Germinal center (tissue), 1 donor: ENCODE measurements at regions not wholly inside any gene's neighbourhood (a gene's known extent, or its start where the extent isn't known, plus 50 kb on each side); places are given as distances from the start of the nearest gene placed in this dataset.

Experiments used
- DNase-seq: peaks from one replicate; pipeline ENCODE4 v3.0.0; 2012; ENCODE audit warnings: mixed read lengths, low spot score

GRCh38 chr14:84671776-84672175 is 858.2 kb upstream of the FLRT2 start:
- DNase-seq = no peak

DNA sequence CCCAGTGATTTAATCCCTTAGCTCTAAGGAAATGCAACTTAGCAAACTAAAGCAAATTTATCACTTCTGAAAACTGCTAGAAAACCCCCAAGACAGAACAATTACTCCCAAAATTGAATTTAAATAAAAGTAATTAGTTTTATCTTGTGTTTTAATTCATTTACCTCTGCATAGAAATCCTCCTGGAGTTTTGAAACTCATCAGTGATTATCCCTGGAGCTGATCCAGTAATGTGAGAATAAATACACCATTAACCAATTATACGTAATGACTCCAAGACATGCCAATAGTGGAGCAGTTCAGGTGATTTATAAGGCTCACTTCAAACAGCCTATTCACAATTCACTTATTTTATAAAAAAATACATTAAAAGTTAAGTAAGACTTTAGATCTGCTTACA is 855.3 kb upstream of the FLRT2 start:
- no peak for DNase-seq

- DNase-seq = no peak
Observed at GRCh38 chr14:84686550-84686949, 843.4 kb upstream of the FLRT2 start.

GRCh38 chr14:84688297-84689025 is 841.5 kb upstream of the FLRT2 start:
- no peak for DNase-seq

DNA sequence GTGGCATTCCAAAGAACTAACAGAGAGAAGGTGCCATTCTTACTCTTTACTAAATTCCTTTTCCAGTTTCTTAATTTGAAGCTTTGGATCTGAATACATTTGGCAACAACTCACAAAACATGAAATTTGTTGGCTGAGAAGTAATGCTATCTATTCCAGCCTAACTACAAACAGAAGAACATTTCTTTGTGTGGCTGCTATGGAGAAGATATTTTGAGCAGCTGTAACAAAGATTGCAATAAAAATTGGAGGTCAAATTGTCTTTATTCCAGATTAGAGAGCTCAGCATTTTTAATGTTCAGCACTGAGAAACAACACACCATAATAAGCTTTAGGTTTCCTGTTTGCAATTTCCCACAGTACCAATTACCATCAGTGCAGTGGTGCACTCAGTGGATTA is 835.8 kb upstream of the FLRT2 start:
- no peak for DNase-seq

- DNase-seq = no peak
Observed at GRCh38 chr14:84704601-84705000, 825.3 kb upstream of the FLRT2 start.

DNA sequence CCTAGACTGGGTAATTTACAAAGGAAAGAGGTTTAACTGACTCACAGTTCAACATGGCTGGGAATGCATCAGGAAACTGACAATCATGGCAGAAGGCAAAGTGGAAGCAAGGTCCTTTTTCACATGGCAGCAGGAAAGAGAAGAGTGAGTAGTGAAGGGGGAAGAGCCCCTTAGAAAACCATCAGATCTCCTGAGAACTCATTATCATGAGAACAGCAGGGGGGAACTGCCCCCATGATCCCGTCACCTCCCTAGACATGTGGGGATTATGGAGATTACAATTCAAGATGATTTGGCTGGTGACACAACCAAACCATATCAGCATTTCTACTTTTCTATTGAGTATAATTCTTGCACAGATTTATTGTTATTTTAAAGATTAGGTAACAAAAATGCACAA is 822.1 kb upstream of the FLRT2 start:
- DNase-seq = no peak

GRCh38 chr14:84708865-84709264 is 821.1 kb upstream of the FLRT2 start:
- DNase-seq = no peak

DNA sequence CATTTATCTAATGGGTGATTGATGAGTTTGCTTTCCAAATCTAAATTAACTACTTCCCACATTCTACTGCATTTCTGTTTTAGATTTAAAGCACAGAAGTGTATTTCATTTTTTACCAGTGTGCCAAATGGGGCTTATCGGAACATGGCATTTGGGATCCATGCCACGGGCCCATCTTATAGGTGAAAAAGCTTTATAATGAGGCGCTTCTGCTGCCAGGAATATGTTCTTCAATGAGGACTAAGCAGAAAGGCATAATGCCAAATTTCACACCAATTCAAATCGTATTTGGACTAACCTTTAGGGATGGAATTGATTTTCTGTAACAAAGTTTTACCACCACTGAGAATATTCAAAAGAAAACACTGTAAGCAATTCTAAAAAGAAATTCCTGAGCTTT is 803.5 kb upstream of the FLRT2 start:
- no peak for DNase-seq

- DNase-seq = no peak
Observed at GRCh38 chr14:84749191-84749955, 780.6 kb upstream of the FLRT2 start.

GRCh38 chr14:84750284-84750683 is 779.7 kb upstream of the FLRT2 start:
- DNase-seq = no peak

GRCh38 chr14:84750763-84751554 is 779.0 kb upstream of the FLRT2 start:
- DNase-seq = no peak

DNA sequence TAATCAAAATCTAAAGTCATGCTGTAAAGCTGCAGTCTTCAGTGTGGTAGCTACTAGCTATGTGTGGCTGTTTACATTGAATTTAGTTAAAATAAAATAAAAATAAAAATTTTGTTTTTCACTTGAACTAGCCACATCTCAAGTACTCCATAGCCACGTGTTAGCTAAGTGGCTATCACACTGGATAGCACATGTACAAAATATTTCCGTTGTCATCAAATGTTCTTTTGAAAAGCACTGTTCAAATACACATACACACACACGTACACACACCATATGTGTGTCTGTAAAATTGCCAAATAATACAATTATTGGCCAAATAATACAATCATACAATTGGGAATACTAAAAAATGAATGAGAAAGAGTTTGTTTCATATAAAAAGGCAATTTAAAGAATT is 778.2 kb upstream of the FLRT2 start:
- DNase-seq = no peak

GRCh38 chr14:84760489-84761126 is 769.3 kb upstream of the FLRT2 start:
- DNase-seq = no peak

DNA sequence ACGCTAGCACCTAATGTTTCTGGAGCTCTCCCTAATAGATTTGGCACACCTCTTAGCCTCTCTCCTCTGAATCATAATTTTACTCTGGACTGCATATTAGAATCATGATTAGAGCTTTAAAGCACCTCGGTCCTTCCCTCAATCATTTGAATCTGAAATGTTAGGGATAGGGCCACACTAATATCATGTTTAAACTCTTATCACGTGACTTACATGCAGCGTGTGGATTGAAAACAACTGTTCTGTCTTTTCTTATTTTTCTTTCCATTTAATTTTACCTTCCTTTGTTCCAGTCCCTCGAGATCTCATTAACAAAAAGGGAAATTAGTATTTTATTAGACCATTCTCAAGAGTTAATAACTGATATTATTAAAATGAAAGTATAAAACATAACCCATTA is 762.5 kb upstream of the FLRT2 start:
- no peak for DNase-seq

GRCh38 chr14:84770030-84770429 is 759.9 kb upstream of the FLRT2 start:
- DNase-seq = no peak

GRCh38 chr14:84777356-84777755 is 752.6 kb upstream of the FLRT2 start:
- DNase-seq = no peak

DNA sequence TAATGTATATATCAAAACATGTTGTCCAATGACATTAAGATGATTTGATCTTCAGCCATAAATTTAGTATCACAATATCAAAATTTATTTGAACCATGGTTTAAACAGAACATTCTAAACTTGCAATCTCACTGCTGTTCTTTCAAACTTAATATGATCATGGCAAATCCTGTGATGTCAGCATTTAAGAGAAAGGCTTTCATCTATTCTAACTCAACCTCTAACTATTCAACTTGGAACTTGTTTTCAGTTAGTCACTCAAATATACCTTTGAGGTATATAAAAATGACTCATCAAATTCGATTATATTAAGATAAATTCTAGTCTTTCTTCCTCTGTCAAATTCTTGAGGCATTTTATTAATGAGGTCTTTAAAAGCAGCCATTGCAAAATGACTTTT is 747.0 kb upstream of the FLRT2 start:
- no peak for DNase-seq

DNA sequence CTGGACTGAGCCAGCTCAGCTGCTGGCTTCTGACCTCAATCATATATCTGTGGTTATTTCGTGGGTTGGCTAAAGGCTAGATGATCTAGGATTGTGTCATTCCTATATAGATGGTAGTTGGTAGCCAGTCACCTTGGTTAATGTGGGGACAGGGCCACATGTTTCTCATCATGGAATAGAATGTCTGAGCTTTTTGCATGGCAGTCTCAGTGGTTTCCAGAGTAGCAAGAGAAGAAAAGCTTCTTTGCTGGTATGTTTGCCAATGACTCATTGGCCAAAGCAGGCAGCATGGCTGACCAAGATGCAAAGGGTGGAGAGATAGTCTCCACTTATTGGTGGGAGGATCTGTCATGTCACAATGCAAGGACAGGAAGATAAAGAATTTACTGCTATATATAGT is 746.4 kb upstream of the FLRT2 start:
- DNase-seq = no peak

GRCh38 chr14:84785996-84786395 is 743.9 kb upstream of the FLRT2 start:
- no peak for DNase-seq

- DNase-seq = no peak
Observed at GRCh38 chr14:84789012-84789411, 740.9 kb upstream of the FLRT2 start.

DNA sequence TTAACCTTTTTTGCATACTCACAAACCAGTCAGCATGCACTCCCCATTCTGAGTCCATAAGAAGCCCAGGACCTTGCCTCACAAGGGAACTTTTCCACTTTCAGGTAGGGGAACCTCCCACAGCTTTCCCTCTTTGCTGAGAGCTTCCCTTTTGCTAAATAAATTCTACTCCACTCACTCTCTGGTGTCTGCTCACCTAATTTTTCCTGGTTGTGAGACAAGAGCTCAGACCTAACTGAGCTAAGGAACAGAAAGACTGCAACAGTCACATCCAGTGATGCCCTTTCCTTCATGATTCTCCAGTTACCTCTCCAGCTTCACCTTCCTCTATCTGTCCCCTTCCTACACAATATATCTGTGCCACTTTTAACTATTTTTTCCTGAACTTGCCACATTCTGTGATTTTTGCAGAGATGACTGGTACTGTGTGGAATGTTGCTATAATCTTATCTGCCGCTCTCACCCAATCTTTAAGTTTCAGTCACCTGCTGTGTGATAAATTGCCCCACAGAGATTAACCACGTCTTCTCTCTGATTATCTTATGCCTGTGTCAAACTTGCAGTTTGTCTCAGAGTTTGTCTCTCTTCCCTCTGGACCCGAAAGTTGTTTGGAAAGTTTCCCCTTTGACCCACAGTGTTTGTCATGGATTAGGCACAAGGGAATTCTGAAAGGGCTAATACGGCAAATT is 737.1 kb upstream of the FLRT2 start:
- no peak for DNase-seq
